Fibroblast of lung (primary cell): ENCODE measurements at regions not wholly inside any gene's neighbourhood (a gene's known extent, or its start where the extent isn't known, plus 50 kb on each side); places are given as distances from the start of the nearest gene placed in this dataset.

Experiments
- DNase-seq, 2 donors: peaks; one replicate each; pipeline versions ENCODE4 v3.0.0 to v3.0.0-alpha.2; 2010; ENCODE audit warnings: low read depth in 2 of 2
- H2AFZ ChIP-seq: 2 replicates; pipeline ENCODE4 v1.5.1; 2012; ENCODE audit warnings: low read length, control low read depth, inconsistent platforms
- H3K27ac ChIP-seq: 2 replicates; pipeline ENCODE4 v1.5.1; 2011; ENCODE audit warnings: low read length, control low read depth; ENCODE audit not compliant: insufficient read depth
- H3K27me3 ChIP-seq: 2 replicates; pipeline ENCODE4 v1.5.1; 2011; ENCODE audit warnings: mild to moderate bottlenecking, low read length; ENCODE audit not compliant: control insufficient read depth, insufficient read depth
- H3K36me3 ChIP-seq: 2 replicates; pipeline ENCODE4 v1.5.1; 2011; ENCODE audit warnings: low read length; ENCODE audit not compliant: control insufficient read depth, insufficient read depth
- H3K4me1 ChIP-seq: 2 replicates; pipeline ENCODE4 v1.5.1; 2011; ENCODE audit warnings: low read length; ENCODE audit not compliant: control insufficient read depth, insufficient read depth; ENCODE audit errors: extremely low read depth
- H3K4me2 ChIP-seq: 2 replicates; pipeline ENCODE4 v1.5.1; 2011; ENCODE audit warnings: low read length, control low read depth; ENCODE audit not compliant: insufficient read depth; ENCODE audit errors: extremely low read depth
- H3K4me3 ChIP-seq, 4 experiments: fragments of 200-600 bp in 1 of 4; sonication (generic) in 1 of 4; replicated peaks in 1 of 4; 2 replicates each; pipeline ENCODE4 v1.5.1; 2011 to 2016; ENCODE audit warnings: low read length in 4 of 4, low read depth in 3 of 4, mild to moderate bottlenecking in 3 of 4, control low read depth in 2 of 4, inconsistent platforms in 1 of 4, mixed read lengths in 1 of 4; ENCODE audit not compliant: insufficient read depth in 1 of 4; ENCODE audit errors: control extremely low read depth in 1 of 4
- H3K79me2 ChIP-seq: 2 replicates; pipeline ENCODE4 v1.5.1; 2012; ENCODE audit warnings: mild to moderate bottlenecking, low read length, inconsistent platforms; ENCODE audit not compliant: control insufficient read depth, insufficient read depth
- H3K9ac ChIP-seq: 2 replicates; pipeline ENCODE4 v1.5.1; 2011; ENCODE audit warnings: mild to moderate bottlenecking, low read length, control low read depth; ENCODE audit not compliant: insufficient read depth
- H3K9me3 ChIP-seq: 2 replicates; pipeline ENCODE4 v1.5.1; 2012; ENCODE audit warnings: low read depth, low read length; ENCODE audit not compliant: control insufficient read depth, insufficient read depth
- H4K20me1 ChIP-seq: 2 replicates; pipeline ENCODE4 v1.5.1; 2011; ENCODE audit warnings: low read length; ENCODE audit not compliant: control insufficient read depth, insufficient read depth; ENCODE audit errors: extremely low read depth
- EZH2 ChIP-seq: IDR thresholded peaks from 2 replicates; pipeline ENCODE4 v1.5.1; 2012; ENCODE audit warnings: low read length, control low read depth, mild to moderate bottlenecking; ENCODE audit errors: missing control alignments
- TF ChIP-seq, protein P1 (sequence below), 2 donors: IDR thresholded peaks in 1 of 2; conservative IDR thresholded peaks in 1 of 2; 1 replicate in 1 of 2; 2 replicates in 1 of 2; pipeline ENCODE4 v1.5.1; 2011 to 2012; ENCODE audit warnings: low read length in 2 of 2, control low read depth in 1 of 2, inconsistent platforms in 1 of 2, low read depth in 1 of 2, mild to moderate bottlenecking in 1 of 2

DNA sequence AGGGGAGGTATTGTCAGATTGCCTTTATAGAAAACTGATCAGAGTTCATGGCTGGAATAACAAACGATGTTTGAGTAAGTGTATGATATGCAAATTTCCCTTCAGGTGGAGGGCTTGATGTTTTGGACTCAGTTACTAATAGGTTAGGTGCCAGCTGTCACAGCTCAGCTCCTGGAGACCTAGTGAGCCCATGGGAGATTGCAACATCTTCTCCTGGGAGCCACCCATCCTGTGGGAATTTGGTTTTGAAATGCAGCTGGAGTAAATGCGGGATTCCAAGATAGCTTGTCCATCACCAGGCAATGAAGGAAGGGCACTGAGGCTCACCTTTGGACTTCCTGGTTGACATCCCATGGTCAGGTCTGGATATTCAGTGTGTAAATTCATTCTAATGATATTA is 211.4 kb upstream of the NRIP1 start:
- Histone ChIP-seq H3K4me1 (no peaks in the 10 kb centered on the region), H4K20me1 (no peaks in the 10 kb centered on the region), H3K4me3 (no peak overlapping the region), H3K27ac (no peak overlapping the region), H3K9ac (no peak overlapping the region), H2AFZ (no peak overlapping the region), H3K36me3 (no peaks in the 10 kb centered on the region), H3K9me3 (no peaks in the 10 kb centered on the region), H3K27me3 (no peaks in the 10 kb centered on the region), H3K4me2 (no peak overlapping the region), H3K79me2 (no peaks in the 10 kb centered on the region)
- TF ChIP-seq EZH2, result no peak
- TF ChIP-seq, protein P1, sequence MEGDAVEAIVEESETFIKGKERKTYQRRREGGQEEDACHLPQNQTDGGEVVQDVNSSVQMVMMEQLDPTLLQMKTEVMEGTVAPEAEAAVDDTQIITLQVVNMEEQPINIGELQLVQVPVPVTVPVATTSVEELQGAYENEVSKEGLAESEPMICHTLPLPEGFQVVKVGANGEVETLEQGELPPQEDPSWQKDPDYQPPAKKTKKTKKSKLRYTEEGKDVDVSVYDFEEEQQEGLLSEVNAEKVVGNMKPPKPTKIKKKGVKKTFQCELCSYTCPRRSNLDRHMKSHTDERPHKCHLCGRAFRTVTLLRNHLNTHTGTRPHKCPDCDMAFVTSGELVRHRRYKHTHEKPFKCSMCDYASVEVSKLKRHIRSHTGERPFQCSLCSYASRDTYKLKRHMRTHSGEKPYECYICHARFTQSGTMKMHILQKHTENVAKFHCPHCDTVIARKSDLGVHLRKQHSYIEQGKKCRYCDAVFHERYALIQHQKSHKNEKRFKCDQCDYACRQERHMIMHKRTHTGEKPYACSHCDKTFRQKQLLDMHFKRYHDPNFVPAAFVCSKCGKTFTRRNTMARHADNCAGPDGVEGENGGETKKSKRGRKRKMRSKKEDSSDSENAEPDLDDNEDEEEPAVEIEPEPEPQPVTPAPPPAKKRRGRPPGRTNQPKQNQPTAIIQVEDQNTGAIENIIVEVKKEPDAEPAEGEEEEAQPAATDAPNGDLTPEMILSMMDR (conservative IDR thresholded peaks at IDR 0.05 in 1 of 2, IDR thresholded peaks at IDR 0.05 in 1 of 2; ENCODE audit: low read depth in 1 of 2, low read length in 2 of 2), result no peak
- no peak for DNase-seq

DNA sequence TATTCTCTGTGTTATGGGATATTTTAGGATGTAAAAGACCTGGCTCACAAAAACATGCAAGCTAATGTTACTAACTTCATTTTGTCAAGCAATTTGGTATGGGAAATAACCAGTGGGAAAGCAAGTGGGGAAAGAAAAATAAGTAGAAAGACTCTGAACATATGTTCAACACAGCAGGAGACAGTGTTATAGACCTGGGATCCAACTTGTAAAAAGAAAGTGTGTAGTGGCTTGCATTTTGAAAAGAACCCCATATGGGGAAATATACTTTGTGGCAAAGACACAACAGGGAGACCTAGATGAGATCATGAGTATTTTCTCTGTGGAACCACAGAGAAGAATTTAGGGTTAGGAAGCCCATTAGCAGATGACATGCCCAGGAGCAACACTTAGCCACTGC is 212.7 kb upstream of the NRIP1 start:
- H3K4me1 ChIP-seq, result no peaks in the 10 kb centered on the region
- no peaks in the 10 kb centered on the region for H3K36me3 ChIP-seq
- no peak for TF ChIP-seq EZH2
- TF ChIP-seq, protein P1 (conservative IDR thresholded peaks at IDR 0.05 in 1 of 2, IDR thresholded peaks at IDR 0.05 in 1 of 2; ENCODE audit: low read depth in 1 of 2, low read length in 2 of 2), result no peak
- no peaks in the 10 kb centered on the region for H4K20me1 ChIP-seq
- H3K27ac ChIP-seq, result no peak overlapping the region
- H2AFZ ChIP-seq, result no peak overlapping the region
- H3K27me3 ChIP-seq, result no peaks in the 10 kb centered on the region
- no peaks in the 10 kb centered on the region for H3K9me3 ChIP-seq
- no peak overlapping the region for H3K4me2 ChIP-seq
- no peak overlapping the region for H3K9ac ChIP-seq
- no peaks in the 10 kb centered on the region for H3K79me2 ChIP-seq
- H3K4me3 ChIP-seq, result no peak overlapping the region
- DNase-seq, result no peak

DNA sequence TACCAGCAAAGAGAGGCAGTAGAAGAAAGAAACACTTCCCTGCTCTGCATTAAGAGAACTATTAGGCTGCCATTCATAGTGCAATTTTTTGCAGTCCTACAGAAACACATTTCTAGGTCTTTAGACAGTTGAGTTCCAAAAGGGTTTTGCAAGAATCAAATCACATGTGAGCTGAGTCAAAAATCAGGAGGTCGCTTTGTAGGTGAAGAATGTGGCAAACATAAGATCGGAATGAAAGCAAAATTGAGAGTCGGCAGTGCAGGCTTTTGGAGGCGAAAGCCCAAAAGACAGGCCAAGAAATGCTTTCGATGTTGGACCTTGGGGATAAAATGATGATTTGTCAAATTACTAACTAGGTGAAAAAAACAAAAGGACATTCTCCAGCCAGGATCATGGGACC is 213.5 kb upstream of the NRIP1 start:
- H2AFZ ChIP-seq, result no peak overlapping the region
- no peak for TF ChIP-seq EZH2
- TF ChIP-seq, protein P1 (conservative IDR thresholded peaks at IDR 0.05 in 1 of 2, IDR thresholded peaks at IDR 0.05 in 1 of 2; ENCODE audit: low read depth in 1 of 2, low read length in 2 of 2), result no peak
- no peak for DNase-seq
- H3K79me2 ChIP-seq, result no peaks in the 10 kb centered on the region
- no peaks in the 10 kb centered on the region for H3K36me3 ChIP-seq
- no peak overlapping the region for H3K4me2 ChIP-seq
- no peak overlapping the region for H3K9ac ChIP-seq
- H4K20me1 ChIP-seq, result no peaks in the 10 kb centered on the region
- no peaks in the 10 kb centered on the region for H3K9me3 ChIP-seq
- H3K27me3 ChIP-seq, result no peaks in the 10 kb centered on the region
- H3K4me1 ChIP-seq, result no peaks in the 10 kb centered on the region
- H3K27ac ChIP-seq, result no peak overlapping the region
- no peak overlapping the region for H3K4me3 ChIP-seq
